GM12873 (cell line): ENCODE measurements at regions not wholly inside any gene's neighbourhood (a gene's known extent, or its start where the extent isn't known, plus 50 kb on each side); places are given as distances from the start of the nearest gene placed in this dataset.

Experiments used
- CTCF ChIP-seq: IDR thresholded peaks from 2 replicates; pipeline ENCODE4 v1.5.1; 2012; ENCODE audit warnings: low read depth, mild to moderate bottlenecking, moderate library complexity, low read length, control low read depth; ENCODE audit not compliant: insufficient read depth; ENCODE audit errors: missing control alignments

- no peak for TF ChIP-seq CTCF
These were observed 208.2 kb upstream of the CMC1 start for GRCh38 chr3:28033059-28033784.

GRCh38 chr3:28036599-28037575, 204.5 kb upstream of the CMC1 start:
- no peak for TF ChIP-seq CTCF

- TF ChIP-seq CTCF = no peak
These were observed 202.2 kb upstream of the CMC1 start for GRCh38 chr3:28039234-28039633.

- no peak for TF ChIP-seq CTCF
These were observed 201.6 kb upstream of the CMC1 start for GRCh38 chr3:28039829-28040228.

GRCh38 chr3:28042095-28042635, 199.3 kb upstream of the CMC1 start:
- TF ChIP-seq CTCF = no peak

GRCh38 chr3:28042707-28043106, 198.7 kb upstream of the CMC1 start:
- TF ChIP-seq CTCF = no peak

GRCh38 chr3:28050120-28050519, 191.3 kb upstream of the CMC1 start:
- no peak for TF ChIP-seq CTCF
